HCT116 (cell line): ENCODE measurements at regions not wholly inside any gene's neighbourhood (a gene's known extent, or its start where the extent isn't known, plus 50 kb on each side); places are given as distances from the start of the nearest gene placed in this dataset.

Experiments
- ATAC-seq: fragments of 200-7000 bp; cut with Tn5 transposase; 2 replicates; pipeline ENCODE4 v1.9.1; 2020; ENCODE audit warnings: mild to moderate bottlenecking, moderate library complexity
- BruUV-seq: library from RNA; stranded (reverse); fragments of 400-500 nt; replicated peaks from 2 replicates; lab custom pipeline; 2021; lab: Mats Ljungman, UMichigan
- CTCF ChIA-PET: fragments of 300-600 bp; sonication (Branson Sonifier 250); formaldehyde crosslinking; loops from one replicate; lab custom pipeline; 2021; ENCODE audit warnings: antibody characterized with exemption; lab: Charles Lee
- POLR2A ChIA-PET: fragments of 300-600, 350-600 bp; sonication (Branson Sonifier 250); formaldehyde crosslinking; loops from one replicate; lab custom pipeline; 2021; ENCODE audit warnings: antibody characterized with exemption; lab: Charles Lee
- RAD21 ChIA-PET, 2 experiments: fragments of 300-600 bp; sonication (Branson Sonifier 250); formaldehyde crosslinking; loops; one replicate each; lab custom pipeline; 2023; ENCODE audit warnings: low total read pairs in 2 of 2; ENCODE audit not compliant: uncharacterized antibody in 2 of 2, unreplicated experiment in 2 of 2, low non-redundant PET in 1 of 2; lab: Charles Lee
- DNase-seq: peaks from one replicate; pipeline ENCODE4 v3.0.0-alpha.2; 2010; ENCODE audit warnings: low read depth, low spot score
- H2AFZ ChIP-seq: fragments of 200-600 bp; shearing (Covaris generic), sonication (generic); 2 replicates; pipeline ENCODE4 v1.6.1; 2017; ENCODE audit warnings: low read depth, mixed run types, mixed read lengths, antibody characterized with exemption, low read length; ENCODE audit not compliant: poor library complexity, severe bottlenecking
- H3K27ac ChIP-seq: 2 replicates; pipeline ENCODE4 v1.5.1; 2012; ENCODE audit warnings: low read depth, low read length
- H3K27me3 ChIP-seq: fragments of 200-600 bp; sonication (generic); 2 replicates; pipeline ENCODE4 v1.6.1; 2016; ENCODE audit warnings: mixed run types, low read length, mixed read lengths; ENCODE audit not compliant: insufficient read depth
- H3K36me3 ChIP-seq, 2 experiments: fragments of 200-500 bp in 1 of 2; fragments of 200-600 bp in 1 of 2; sonication (Bioruptor generic) in 1 of 2; sonication (generic) in 1 of 2; 2 replicates each; pipeline versions ENCODE4 v1.5.1 to v1.6.1; 2014 to 2016; ENCODE audit warnings: low read length in 2 of 2, inconsistent platforms in 1 of 2, mixed read lengths in 1 of 2, mixed run types in 1 of 2; ENCODE audit not compliant: insufficient read depth in 2 of 2, control insufficient read depth in 1 of 2
- H3K4me1 ChIP-seq, 2 experiments: fragments of 200-600 bp in 1 of 2; sonication (generic) in 1 of 2; 2 replicates each; pipeline versions ENCODE4 v1.5.1 to v1.6.1; 2012 to 2017; ENCODE audit warnings: low read length in 2 of 2, inconsistent platforms in 1 of 2, mild to moderate bottlenecking in 1 of 2, mixed read lengths in 1 of 2, mixed run types in 1 of 2, moderate library complexity in 1 of 2; ENCODE audit not compliant: insufficient read depth in 2 of 2, control insufficient read depth in 1 of 2
- H3K4me2 ChIP-seq: fragments of 200-600 bp; sonication (generic); 2 replicates; pipeline ENCODE4 v1.6.1; 2017; ENCODE audit warnings: mixed run types, low read length, mixed read lengths
- H3K4me3 ChIP-seq, 2 experiments: fragments of 200-600 bp in 1 of 2; sonication (generic) in 1 of 2; replicated peaks in 1 of 2; 2 replicates each; pipeline ENCODE4 v1.5.1; 2011 to 2016; ENCODE audit warnings: low read length in 2 of 2, control low read depth in 1 of 2, low read depth in 1 of 2, mild to moderate bottlenecking in 1 of 2, mixed read lengths in 1 of 2, mixed run types in 1 of 2
- H3K79me2 ChIP-seq: fragments of 200-600 bp; sonication (generic); 2 replicates; pipeline ENCODE4 v1.6.1; 2017; ENCODE audit warnings: mild to moderate bottlenecking, mixed run types, low read length, moderate library complexity, mixed read lengths; ENCODE audit not compliant: insufficient read depth
- H3K9ac ChIP-seq: fragments of 200-600 bp; sonication (generic); 2 replicates; pipeline ENCODE4 v1.6.1; 2016; ENCODE audit warnings: low read length, mixed read lengths
- H3K9me2 ChIP-seq: fragments of 200-600 bp; sonication (generic), shearing (Covaris generic); 2 replicates; pipeline ENCODE4 v1.6.1; 2017; ENCODE audit warnings: mixed run types, mild to moderate bottlenecking, moderate library complexity; ENCODE audit not compliant: insufficient read depth
- H3K9me3 ChIP-seq, 2 experiments: fragments of 200-500 bp in 1 of 2; fragments of 200-600 bp in 1 of 2; sonication (Bioruptor generic) in 1 of 2; sonication (generic) in 1 of 2; 2 replicates each; pipeline ENCODE4 v1.6.1; 2014 to 2017; ENCODE audit warnings: low read length in 2 of 2, mixed read lengths in 2 of 2, inconsistent platforms in 1 of 2, low read depth in 1 of 2, mild to moderate bottlenecking in 1 of 2, mixed run types in 1 of 2, moderate library complexity in 1 of 2; ENCODE audit not compliant: control insufficient read depth in 1 of 2, insufficient read depth in 1 of 2
- H4K20me1 ChIP-seq: fragments of 200-600 bp; sonication (generic), shearing (Covaris generic); 2 replicates; pipeline ENCODE4 v1.6.1; 2017; ENCODE audit warnings: mixed run types, mild to moderate bottlenecking, moderate library complexity; ENCODE audit not compliant: insufficient read depth
- ELF1 ChIP-seq: IDR thresholded peaks from 2 replicates; pipeline ENCODE4 v1.6.1; 2012; ENCODE audit warnings: low read depth, borderline replicate concordance
- EZH2 ChIP-seq: fragments of 200-600 bp; sonication (generic); IDR thresholded peaks from 2 replicates; pipeline ENCODE4 v1.6.1; 2017; ENCODE audit warnings: antibody characterized with exemption, mixed run types
- EZH2phosphoT487 ChIP-seq: fragments of 200-600 bp; IDR thresholded peaks from 2 replicates; pipeline ENCODE4 v1.6.1; 2018; ENCODE audit warnings: antibody characterized with exemption, borderline replicate concordance
- FOSL1 ChIP-seq: IDR thresholded peaks from 2 replicates; pipeline ENCODE4 v1.6.1; 2012; ENCODE audit warnings: low read depth
- JUND ChIP-seq: IDR thresholded peaks from 2 replicates; pipeline ENCODE4 v1.6.1; 2012
- MAX ChIP-seq: IDR thresholded peaks from 2 replicates; pipeline ENCODE4 v1.6.1; 2012
- RAD21 ChIP-seq: IDR thresholded peaks from 2 replicates; pipeline ENCODE4 v1.6.1; 2012; ENCODE audit warnings: low read depth, mild to moderate bottlenecking
- SIN3A ChIP-seq: IDR thresholded peaks from 2 replicates; pipeline ENCODE4 v1.6.1; 2012; ENCODE audit warnings: low read depth
- SRF ChIP-seq: IDR thresholded peaks from 2 replicates; pipeline ENCODE4 v1.6.1; 2012; ENCODE audit warnings: low read depth
- ZNF274 ChIP-seq: fragments of 200-500 bp; sonication (Bioruptor generic); IDR thresholded peaks from 2 replicates; pipeline ENCODE4 v1.6.1; 2014; ENCODE audit warnings: mild to moderate bottlenecking, low read depth, low read length, inconsistent platforms
- intact Hi-C: fragments of 100-400 bp; cut with micrococcal nuclease; formaldehyde crosslinking; loops from 2 replicates; pipeline ENCODE4 v1.10.0; 2022
- TF ChIP-seq, protein P1 (sequence below), 3 experiments: fragments of 200-600 bp in 1 of 3; sonication (generic) in 1 of 3; IDR thresholded peaks in 2 of 3; conservative IDR thresholded peaks in 1 of 3; 2 replicates each; pipeline ENCODE4 v1.5.1; 2012 to 2017; ENCODE audit warnings: low read depth in 2 of 3, low read length in 2 of 3, antibody characterized with exemption in 1 of 3, borderline replicate concordance in 1 of 3, control low read depth in 1 of 3, mild to moderate bottlenecking in 1 of 3, mixed read lengths in 1 of 3, mixed run types in 1 of 3, moderate library complexity in 1 of 3; ENCODE audit not compliant: insufficient read depth in 1 of 3

DNA sequence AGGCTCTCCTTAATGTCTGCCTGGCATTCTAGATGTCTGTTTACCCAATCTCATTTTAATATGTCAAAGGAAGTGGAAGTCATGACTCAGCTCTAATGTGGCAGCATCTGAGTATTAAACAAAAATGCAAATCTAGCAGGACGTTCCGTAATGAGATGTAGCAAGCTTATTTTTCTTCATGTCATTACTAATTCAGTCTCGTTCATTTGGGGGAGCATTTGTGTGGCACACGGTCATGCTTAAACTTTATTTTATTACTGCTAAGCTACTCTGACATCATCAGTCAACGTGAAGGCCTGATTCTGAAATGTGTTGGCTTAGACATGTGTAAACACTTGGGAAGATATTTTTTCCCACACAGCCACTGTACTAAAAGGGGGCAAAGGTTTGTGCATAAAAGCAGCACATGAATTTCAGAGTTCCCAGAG lies 326.7 kb upstream of the TMPO start:
- Histone ChIP-seq H2AFZ (no peak overlapping the region), H3K79me2 (no peaks in the 10 kb centered on the region), H4K20me1 (no peaks in the 10 kb centered on the region), H3K27ac (no peak overlapping the region), H3K9me2 (no peaks in the 10 kb centered on the region), H3K9me3 (no peaks in the 10 kb centered on the region), H3K4me3 (no peak overlapping the region), H3K9ac (no peak overlapping the region), H3K4me1 (no peaks in the 10 kb centered on the region), H3K4me2 (no peak overlapping the region), H3K27me3 (peaks cover 25% of the 10 kb centered on the region), H3K36me3 (no peaks in the 10 kb centered on the region)
- RAD21 ChIA-PET, result no interaction called here
- POLR2A ChIA-PET, result no interaction called here
- DNase-seq (no peak), ATAC-seq (no peak)
- CTCF ChIA-PET, result no interaction called here
- TF ChIP-seq ZNF274 (no peak), MAX (no peak), SRF (no peak)
- TF ChIP-seq, protein P1, sequence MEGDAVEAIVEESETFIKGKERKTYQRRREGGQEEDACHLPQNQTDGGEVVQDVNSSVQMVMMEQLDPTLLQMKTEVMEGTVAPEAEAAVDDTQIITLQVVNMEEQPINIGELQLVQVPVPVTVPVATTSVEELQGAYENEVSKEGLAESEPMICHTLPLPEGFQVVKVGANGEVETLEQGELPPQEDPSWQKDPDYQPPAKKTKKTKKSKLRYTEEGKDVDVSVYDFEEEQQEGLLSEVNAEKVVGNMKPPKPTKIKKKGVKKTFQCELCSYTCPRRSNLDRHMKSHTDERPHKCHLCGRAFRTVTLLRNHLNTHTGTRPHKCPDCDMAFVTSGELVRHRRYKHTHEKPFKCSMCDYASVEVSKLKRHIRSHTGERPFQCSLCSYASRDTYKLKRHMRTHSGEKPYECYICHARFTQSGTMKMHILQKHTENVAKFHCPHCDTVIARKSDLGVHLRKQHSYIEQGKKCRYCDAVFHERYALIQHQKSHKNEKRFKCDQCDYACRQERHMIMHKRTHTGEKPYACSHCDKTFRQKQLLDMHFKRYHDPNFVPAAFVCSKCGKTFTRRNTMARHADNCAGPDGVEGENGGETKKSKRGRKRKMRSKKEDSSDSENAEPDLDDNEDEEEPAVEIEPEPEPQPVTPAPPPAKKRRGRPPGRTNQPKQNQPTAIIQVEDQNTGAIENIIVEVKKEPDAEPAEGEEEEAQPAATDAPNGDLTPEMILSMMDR (IDR thresholded peaks at IDR 0.05 in 2 of 3, conservative IDR thresholded peaks at IDR 0.05 in 1 of 3; ENCODE audit: borderline replicate concordance in 1 of 3, insufficient read depth in 1 of 3, low read depth in 2 of 3, low read length in 2 of 3), result no peak
- BruUV-seq, result no TSS peak
- intact Hi-C loops, result no loop called here

- Histone ChIP-seq H3K4me2 (no peak overlapping the region), H4K20me1 (no peaks in the 10 kb centered on the region), H3K9ac (no peak overlapping the region), H3K9me2 (no peaks in the 10 kb centered on the region), H3K27ac (no peak overlapping the region), H3K9me3 (no peaks in the 10 kb centered on the region), H3K27me3 (peaks cover 11% of the 10 kb centered on the region), H3K79me2 (no peaks in the 10 kb centered on the region), H3K36me3 (no peaks in the 10 kb centered on the region), H3K4me3 (no peak overlapping the region), H3K4me1 (no peaks in the 10 kb centered on the region), H2AFZ (no peak overlapping the region)
- BruUV-seq, result no TSS peak
- no peak for DNase-seq
- ChIA-PET CTCF (no interaction called here), POLR2A (no interaction called here), RAD21 (no interaction called here)
- ATAC-seq, result no peak
- intact Hi-C loops, result no loop called here
- TF ChIP-seq EZH2 (no peak), FOSL1 (no peak), ELF1 (no peak), RAD21 (no peak), JUND (no peak), SIN3A (no peak), ZNF274 (no peak), EZH2phosphoT487 (no peak)
- TF ChIP-seq, protein P1 (IDR thresholded peaks at IDR 0.05 in 2 of 3, conservative IDR thresholded peaks at IDR 0.05 in 1 of 3; ENCODE audit: borderline replicate concordance in 1 of 3, insufficient read depth in 1 of 3, low read depth in 2 of 3, low read length in 2 of 3), result no peak
- TF ChIP-seq, all 23 proteins: peak for 0
These were observed 320.8 kb upstream of the TMPO start for GRCh38 chr12:98194591-98194990.
